HL-60 (cell line): ENCODE measurements at regions not wholly inside any gene's neighbourhood (a gene's known extent, or its start where the extent isn't known, plus 50 kb on each side); places are given as distances from the start of the nearest gene placed in this dataset.

ENCODE experiments used
- CTCF ChIP-seq: IDR thresholded peaks from one replicate; pipeline ENCODE4 v1.5.1; 2011; ENCODE audit warnings: low read length, control low read depth, inconsistent platforms; ENCODE audit not compliant: insufficient read depth
- GABPA ChIP-seq: IDR thresholded peaks from 2 replicates; pipeline ENCODE4 v1.6.1; 2012; ENCODE audit warnings: low read depth
- POLR2AphosphoS5 ChIP-seq: IDR thresholded peaks from 2 replicates; pipeline ENCODE4 v1.6.1; 2012; ENCODE audit warnings: low read depth
- REST ChIP-seq: IDR thresholded peaks from 2 replicates; pipeline ENCODE4 v1.6.1; 2012; ENCODE audit warnings: low read depth; ENCODE audit not compliant: insufficient replicate concordance

- TF ChIP-seq CTCF: no peak
- TF ChIP-seq POLR2AphosphoS5: no peak
- TF ChIP-seq GABPA: no peak
- no peak for TF ChIP-seq REST
These were observed 200.1 kb upstream of the DTNA start for GRCh38 chr18:34509879-34510586.
